ENCODE measurements at regions not wholly inside any gene's neighbourhood (a gene's known extent, or its start where the extent isn't known, plus 50 kb on each side); places are given as distances from the start of the nearest gene placed in this dataset.

DNA sequence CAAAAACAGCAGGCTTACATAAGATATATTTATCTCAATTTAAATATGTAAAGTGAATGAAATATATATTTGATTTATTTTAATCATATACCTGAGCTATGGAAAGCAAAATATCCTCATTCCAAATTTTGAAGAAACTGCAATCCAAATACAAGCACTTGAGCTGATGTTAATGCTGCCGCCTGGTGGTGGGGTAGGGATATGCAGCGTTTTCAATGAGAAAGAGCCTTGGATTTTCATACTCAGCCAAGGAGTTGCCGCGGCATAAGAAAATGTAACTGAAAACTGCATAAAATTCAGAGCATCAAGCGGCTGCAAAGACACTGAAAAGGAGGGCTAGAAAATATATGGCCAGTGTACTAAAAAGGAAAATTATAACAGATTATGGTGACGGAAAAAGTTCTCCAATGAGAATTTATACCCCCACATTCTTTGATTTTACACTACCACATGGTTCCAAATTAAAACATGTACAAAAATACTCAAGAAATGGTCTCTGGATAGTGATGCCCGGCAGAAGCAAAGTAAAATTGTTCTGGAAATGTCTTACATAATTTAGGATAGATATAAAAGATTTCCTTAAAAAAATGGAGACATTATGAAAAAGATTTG, 660.3 kb upstream of the PITX2 start:
- TF ChIP-seq, protein P1, sequence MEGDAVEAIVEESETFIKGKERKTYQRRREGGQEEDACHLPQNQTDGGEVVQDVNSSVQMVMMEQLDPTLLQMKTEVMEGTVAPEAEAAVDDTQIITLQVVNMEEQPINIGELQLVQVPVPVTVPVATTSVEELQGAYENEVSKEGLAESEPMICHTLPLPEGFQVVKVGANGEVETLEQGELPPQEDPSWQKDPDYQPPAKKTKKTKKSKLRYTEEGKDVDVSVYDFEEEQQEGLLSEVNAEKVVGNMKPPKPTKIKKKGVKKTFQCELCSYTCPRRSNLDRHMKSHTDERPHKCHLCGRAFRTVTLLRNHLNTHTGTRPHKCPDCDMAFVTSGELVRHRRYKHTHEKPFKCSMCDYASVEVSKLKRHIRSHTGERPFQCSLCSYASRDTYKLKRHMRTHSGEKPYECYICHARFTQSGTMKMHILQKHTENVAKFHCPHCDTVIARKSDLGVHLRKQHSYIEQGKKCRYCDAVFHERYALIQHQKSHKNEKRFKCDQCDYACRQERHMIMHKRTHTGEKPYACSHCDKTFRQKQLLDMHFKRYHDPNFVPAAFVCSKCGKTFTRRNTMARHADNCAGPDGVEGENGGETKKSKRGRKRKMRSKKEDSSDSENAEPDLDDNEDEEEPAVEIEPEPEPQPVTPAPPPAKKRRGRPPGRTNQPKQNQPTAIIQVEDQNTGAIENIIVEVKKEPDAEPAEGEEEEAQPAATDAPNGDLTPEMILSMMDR (IDR thresholded peaks at IDR 0.05; ENCODE audit: borderline replicate concordance, extremely low read depth, low read length, poor library complexity, severe bottlenecking), result peak; percentile 84
- TF ChIP-seq EZH2 (IDR thresholded peaks at IDR 0.05; ENCODE audit: borderline replicate concordance, low read depth, low read length, severe bottlenecking), result no peak

All from DND-41 (cell line).